HL-60 (cell line): ENCODE measurements at regions not wholly inside any gene's neighbourhood (a gene's known extent, or its start where the extent isn't known, plus 50 kb on each side); places are given as distances from the start of the nearest gene placed in this dataset.

Source experiments
- DNase-seq, 2 experiments: peaks; one replicate each; pipeline ENCODE4 v3.0.0-alpha.2; 2010 to 2020; ENCODE audit warnings: low read depth in 1 of 2, low spot score in 1 of 2
- H3K27ac ChIP-seq: fragments of 250-450 bp; sonication (Bioruptor Pico); replicated peaks from 2 replicates; pipeline ENCODE4 v1.5.1; 2020; ENCODE audit warnings: mild to moderate bottlenecking, moderate library complexity
- H3K27me3 ChIP-seq: fragments of 250-450 bp; sonication (Bioruptor Pico); 2 replicates; pipeline ENCODE4 v1.5.1; 2021; ENCODE audit warnings: mild to moderate bottlenecking, moderate library complexity; ENCODE audit not compliant: insufficient read depth, poor library complexity, severe bottlenecking
- H3K4me3 ChIP-seq: replicated peaks from 2 replicates; pipeline ENCODE4 v1.5.1; 2011; ENCODE audit warnings: mild to moderate bottlenecking, control low read depth, low read length; ENCODE audit not compliant: insufficient read depth
- GABPA ChIP-seq: IDR thresholded peaks from 2 replicates; pipeline ENCODE4 v1.6.1; 2012; ENCODE audit warnings: low read depth
- POLR2AphosphoS5 ChIP-seq: IDR thresholded peaks from 2 replicates; pipeline ENCODE4 v1.6.1; 2012; ENCODE audit warnings: low read depth
- SPI1 ChIP-seq: IDR thresholded peaks from 2 replicates; pipeline ENCODE4 v1.6.1; 2012; ENCODE audit warnings: low read depth, mild to moderate bottlenecking, borderline replicate concordance
- TF ChIP-seq, protein P1 (sequence below): IDR thresholded peaks from one replicate; pipeline ENCODE4 v1.5.1; 2011; ENCODE audit warnings: low read length, control low read depth, inconsistent platforms; ENCODE audit not compliant: insufficient read depth
- TF ChIP-seq, protein P2 (sequence below): IDR thresholded peaks from 2 replicates; pipeline ENCODE4 v1.6.1; 2012; ENCODE audit warnings: low read depth; ENCODE audit not compliant: insufficient replicate concordance

GRCh38 chr4:35975617-35976355, 268.5 kb downstream of the ARAP2 start:
- DNase-seq: no peak
- H3K4me3 ChIP-seq: no peak overlapping the region
- peaks cover 2% of the 10 kb centered on the region for H3K27me3 ChIP-seq
- TF ChIP-seq, protein P1, sequence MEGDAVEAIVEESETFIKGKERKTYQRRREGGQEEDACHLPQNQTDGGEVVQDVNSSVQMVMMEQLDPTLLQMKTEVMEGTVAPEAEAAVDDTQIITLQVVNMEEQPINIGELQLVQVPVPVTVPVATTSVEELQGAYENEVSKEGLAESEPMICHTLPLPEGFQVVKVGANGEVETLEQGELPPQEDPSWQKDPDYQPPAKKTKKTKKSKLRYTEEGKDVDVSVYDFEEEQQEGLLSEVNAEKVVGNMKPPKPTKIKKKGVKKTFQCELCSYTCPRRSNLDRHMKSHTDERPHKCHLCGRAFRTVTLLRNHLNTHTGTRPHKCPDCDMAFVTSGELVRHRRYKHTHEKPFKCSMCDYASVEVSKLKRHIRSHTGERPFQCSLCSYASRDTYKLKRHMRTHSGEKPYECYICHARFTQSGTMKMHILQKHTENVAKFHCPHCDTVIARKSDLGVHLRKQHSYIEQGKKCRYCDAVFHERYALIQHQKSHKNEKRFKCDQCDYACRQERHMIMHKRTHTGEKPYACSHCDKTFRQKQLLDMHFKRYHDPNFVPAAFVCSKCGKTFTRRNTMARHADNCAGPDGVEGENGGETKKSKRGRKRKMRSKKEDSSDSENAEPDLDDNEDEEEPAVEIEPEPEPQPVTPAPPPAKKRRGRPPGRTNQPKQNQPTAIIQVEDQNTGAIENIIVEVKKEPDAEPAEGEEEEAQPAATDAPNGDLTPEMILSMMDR: no peak
- TF ChIP-seq, protein P2, sequence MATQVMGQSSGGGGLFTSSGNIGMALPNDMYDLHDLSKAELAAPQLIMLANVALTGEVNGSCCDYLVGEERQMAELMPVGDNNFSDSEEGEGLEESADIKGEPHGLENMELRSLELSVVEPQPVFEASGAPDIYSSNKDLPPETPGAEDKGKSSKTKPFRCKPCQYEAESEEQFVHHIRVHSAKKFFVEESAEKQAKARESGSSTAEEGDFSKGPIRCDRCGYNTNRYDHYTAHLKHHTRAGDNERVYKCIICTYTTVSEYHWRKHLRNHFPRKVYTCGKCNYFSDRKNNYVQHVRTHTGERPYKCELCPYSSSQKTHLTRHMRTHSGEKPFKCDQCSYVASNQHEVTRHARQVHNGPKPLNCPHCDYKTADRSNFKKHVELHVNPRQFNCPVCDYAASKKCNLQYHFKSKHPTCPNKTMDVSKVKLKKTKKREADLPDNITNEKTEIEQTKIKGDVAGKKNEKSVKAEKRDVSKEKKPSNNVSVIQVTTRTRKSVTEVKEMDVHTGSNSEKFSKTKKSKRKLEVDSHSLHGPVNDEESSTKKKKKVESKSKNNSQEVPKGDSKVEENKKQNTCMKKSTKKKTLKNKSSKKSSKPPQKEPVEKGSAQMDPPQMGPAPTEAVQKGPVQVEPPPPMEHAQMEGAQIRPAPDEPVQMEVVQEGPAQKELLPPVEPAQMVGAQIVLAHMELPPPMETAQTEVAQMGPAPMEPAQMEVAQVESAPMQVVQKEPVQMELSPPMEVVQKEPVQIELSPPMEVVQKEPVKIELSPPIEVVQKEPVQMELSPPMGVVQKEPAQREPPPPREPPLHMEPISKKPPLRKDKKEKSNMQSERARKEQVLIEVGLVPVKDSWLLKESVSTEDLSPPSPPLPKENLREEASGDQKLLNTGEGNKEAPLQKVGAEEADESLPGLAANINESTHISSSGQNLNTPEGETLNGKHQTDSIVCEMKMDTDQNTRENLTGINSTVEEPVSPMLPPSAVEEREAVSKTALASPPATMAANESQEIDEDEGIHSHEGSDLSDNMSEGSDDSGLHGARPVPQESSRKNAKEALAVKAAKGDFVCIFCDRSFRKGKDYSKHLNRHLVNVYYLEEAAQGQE: no peak
- TF ChIP-seq SPI1 (no peak), POLR2AphosphoS5 (no peak), GABPA (no peak)
- H3K27ac ChIP-seq: no peak overlapping the region

- no peak for DNase-seq
- TF ChIP-seq, protein P1: no peak
- TF ChIP-seq, protein P2: no peak
Observed at GRCh38 chr4:35978551-35978950, 265.8 kb downstream of the ARAP2 start.

GRCh38 chr4:35982318-35982717, 262.0 kb downstream of the ARAP2 start:
- TF ChIP-seq GABPA (no peak), POLR2AphosphoS5 (no peak), SPI1 (no peak)
- TF ChIP-seq, protein P2: no peak
- TF ChIP-seq, protein P1: no peak
- DNase-seq: no peak

More at GRCh38 chr4:35978551-35978950, 265.8 kb downstream of the ARAP2 start:
- Histone ChIP-seq H3K27me3 (peaks cover 2% of the 10 kb centered on the region), H3K4me3 (no peak overlapping the region), H3K27ac (no peak overlapping the region)

More at GRCh38 chr4:35982318-35982717, 262.0 kb downstream of the ARAP2 start:
- Histone ChIP-seq H3K4me3 (no peak overlapping the region), H3K27me3 (no peaks in the 10 kb centered on the region), H3K27ac (no peak overlapping the region)
